GM19395 (cell line): ENCODE measurements at regions not wholly inside any gene's neighbourhood (a gene's known extent, or its start where the extent isn't known, plus 50 kb on each side); places are given as distances from the start of the nearest gene placed in this dataset.
"Not testable (repeated sequence)": the region's sequence is repeated elsewhere in the genome, so short reads cannot be mapped to it uniquely, and the experiment has no call there.

Experiments
- ATAC-seq: cut with Tn5 transposase; IDR thresholded peaks from one replicate; pipeline ENCODE4 v1.9.1; 2021; ENCODE audit warnings: mild to moderate bottlenecking, moderate library complexity; ENCODE audit not compliant: unreplicated experiment

- no peak for ATAC-seq
Observed at GRCh38 chr1:94769551-94769950, 50.6 kb upstream of the SLC44A3 start.

GRCh38 chr1:94768036-94768435 lies 52.1 kb upstream of the SLC44A3 start:
- ATAC-seq, result no peak

GRCh38 chr1:94765958-94766357 lies 54.2 kb upstream of the SLC44A3 start:
- ATAC-seq, result no peak

GRCh38 chr1:94759188-94759587 lies 61.0 kb upstream of the SLC44A3 start:
- ATAC-seq, result no peak

GRCh38 chr1:94757931-94758330 lies 62.2 kb upstream of the SLC44A3 start:
- ATAC-seq, result no peak

- ATAC-seq, result no peak
Observed at GRCh38 chr1:94755675-94756074, 64.5 kb upstream of the SLC44A3 start.

- not testable (repeated sequence) for ATAC-seq
Observed at GRCh38 chr1:94755016-94755415, 65.1 kb upstream of the SLC44A3 start.

- ATAC-seq, result no peak
Observed at GRCh38 chr1:94754570-94754969, 65.6 kb upstream of the SLC44A3 start.

- no peak for ATAC-seq
Observed at GRCh38 chr1:94754095-94754494, 66.1 kb upstream of the SLC44A3 start.

- ATAC-seq, result no peak
Observed at GRCh38 chr1:94753171-94753972, 66.8 kb upstream of the SLC44A3 start.

- not testable (repeated sequence) for ATAC-seq
Observed at GRCh38 chr1:94751483-94751882, 68.7 kb upstream of the SLC44A3 start.

GRCh38 chr1:94746635-94747525 lies 73.3 kb upstream of the SLC44A3 start:
- no peak for ATAC-seq

GRCh38 chr1:94745742-94746141 lies 74.4 kb upstream of the SLC44A3 start:
- ATAC-seq, result no peak

GRCh38 chr1:94743862-94744261 lies 76.3 kb upstream of the SLC44A3 start:
- ATAC-seq, result no peak

GRCh38 chr1:94741996-94742395 lies 78.2 kb upstream of the SLC44A3 start:
- ATAC-seq, result no peak

GRCh38 chr1:94741510-94741909 lies 78.6 kb upstream of the SLC44A3 start:
- ATAC-seq, result no peak

GRCh38 chr1:94739521-94740061 lies 80.6 kb upstream of the SLC44A3 start:
- no peak for ATAC-seq

GRCh38 chr1:94738371-94738770 lies 81.8 kb upstream of the SLC44A3 start:
- no peak for ATAC-seq

- no peak for ATAC-seq
Observed at GRCh38 chr1:94737124-94737998, 82.8 kb upstream of the SLC44A3 start.

GRCh38 chr1:94736549-94736948 lies 83.6 kb upstream of the SLC44A3 start:
- ATAC-seq, result no peak

GRCh38 chr1:94736073-94736472 lies 84.1 kb upstream of the SLC44A3 start:
- no peak for ATAC-seq
